Gastrocnemius medialis (tissue), 4 donors: ENCODE measurements at regions not wholly inside any gene's neighbourhood (a gene's known extent, or its start where the extent isn't known, plus 50 kb on each side); places are given as distances from the start of the nearest gene placed in this dataset.

Experiments used
- POLR2A ChIP-seq, 2 donors: fragments of 450-650 bp; IDR thresholded peaks; one replicate each; pipeline ENCODE4 v1.6.1; 2017; ENCODE audit warnings: antibody characterized with exemption in 2 of 2, mild to moderate bottlenecking in 2 of 2, moderate library complexity in 2 of 2
- TF ChIP-seq, protein P1 (sequence below), 5 experiments: fragments of 450-650 bp in 3 of 5; fragments of 200-600 bp in 2 of 5; sonication (generic) in 2 of 5; IDR thresholded peaks in 4 of 5; conservative IDR thresholded peaks in 1 of 5; 1 replicate in 4 of 5; 2 replicates in 1 of 5; pipeline ENCODE4 v1.5.1; 2016 to 2019; ENCODE audit warnings: antibody characterized with exemption in 5 of 5, mild to moderate bottlenecking in 3 of 5, moderate library complexity in 3 of 5

DNA sequence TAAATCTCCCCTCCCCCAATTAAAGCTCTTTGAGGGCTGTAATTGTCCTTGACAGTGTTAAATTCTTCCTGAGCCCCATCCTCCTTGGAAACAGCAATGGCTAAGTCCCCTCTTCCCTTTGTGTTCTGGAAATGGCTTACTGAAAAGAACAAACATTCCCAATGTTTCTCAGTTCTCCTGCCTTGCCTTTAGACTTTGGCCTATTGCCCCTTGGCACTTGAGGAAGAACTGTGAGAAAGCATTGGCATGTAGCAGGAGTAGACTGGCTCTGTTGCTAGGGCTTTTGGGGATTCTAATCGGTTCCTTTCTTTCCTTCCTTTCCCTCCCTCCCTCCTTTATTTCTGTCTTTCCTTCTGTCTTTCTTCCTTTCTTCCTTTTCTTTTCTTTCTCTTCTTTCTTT is 463.3 kb upstream of the PODXL start:
- TF ChIP-seq, protein P1, sequence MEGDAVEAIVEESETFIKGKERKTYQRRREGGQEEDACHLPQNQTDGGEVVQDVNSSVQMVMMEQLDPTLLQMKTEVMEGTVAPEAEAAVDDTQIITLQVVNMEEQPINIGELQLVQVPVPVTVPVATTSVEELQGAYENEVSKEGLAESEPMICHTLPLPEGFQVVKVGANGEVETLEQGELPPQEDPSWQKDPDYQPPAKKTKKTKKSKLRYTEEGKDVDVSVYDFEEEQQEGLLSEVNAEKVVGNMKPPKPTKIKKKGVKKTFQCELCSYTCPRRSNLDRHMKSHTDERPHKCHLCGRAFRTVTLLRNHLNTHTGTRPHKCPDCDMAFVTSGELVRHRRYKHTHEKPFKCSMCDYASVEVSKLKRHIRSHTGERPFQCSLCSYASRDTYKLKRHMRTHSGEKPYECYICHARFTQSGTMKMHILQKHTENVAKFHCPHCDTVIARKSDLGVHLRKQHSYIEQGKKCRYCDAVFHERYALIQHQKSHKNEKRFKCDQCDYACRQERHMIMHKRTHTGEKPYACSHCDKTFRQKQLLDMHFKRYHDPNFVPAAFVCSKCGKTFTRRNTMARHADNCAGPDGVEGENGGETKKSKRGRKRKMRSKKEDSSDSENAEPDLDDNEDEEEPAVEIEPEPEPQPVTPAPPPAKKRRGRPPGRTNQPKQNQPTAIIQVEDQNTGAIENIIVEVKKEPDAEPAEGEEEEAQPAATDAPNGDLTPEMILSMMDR (IDR thresholded peaks at IDR 0.05 in 4 of 5, conservative IDR thresholded peaks at IDR 0.05 in 1 of 5) = no peak
- no peak for TF ChIP-seq POLR2A (IDR thresholded peaks at IDR 0.05)
